Colonic mucosa (tissue), 4 donors: ENCODE measurements at regions not wholly inside any gene's neighbourhood (a gene's known extent, or its start where the extent isn't known, plus 50 kb on each side); places are given as distances from the start of the nearest gene placed in this dataset.

ENCODE experiments used
- DNase-seq: peaks from one replicate; pipeline ENCODE4 v3.0.0-alpha.2; 2020
- H3K27ac ChIP-seq: fragments of 200-600 bp; one replicate; pipeline ENCODE4 v1.8.0; 2021
- H3K27me3 ChIP-seq: fragments of 200-600 bp; one replicate; pipeline ENCODE4 v1.8.0; 2021
- H3K36me3 ChIP-seq: fragments of 200-600 bp; one replicate; pipeline ENCODE4 v1.8.0; 2021
- H3K4me1 ChIP-seq: fragments of 200-600 bp; one replicate; pipeline ENCODE4 v1.8.0; 2021; ENCODE audit warnings: mild to moderate bottlenecking
- H3K4me3 ChIP-seq: fragments of 200-600 bp; one replicate; pipeline ENCODE4 v1.8.0; 2021
- H3K9ac ChIP-seq, 2 donors: one replicate each; pipeline ENCODE4 v1.7.0; 2013; ENCODE audit warnings: control low read depth in 2 of 2, low read depth in 2 of 2, low read length in 2 of 2
- H3K9me3 ChIP-seq: fragments of 200-600 bp; one replicate; pipeline ENCODE4 v1.8.0; 2021
- CTCF ChIP-seq: fragments of 200-600 bp; IDR thresholded peaks from one replicate; pipeline ENCODE4 v1.8.0; 2022; ENCODE audit warnings: antibody characterized with exemption, mild to moderate bottlenecking
- intact Hi-C: fragments of 100-400 bp; cut with DNase I; formaldehyde crosslinking; loops from one replicate; pipeline ENCODE4 v1.14.1; 2022
- donor health status: healthy.
- donor health status: DM: no; HTN: no; CAD: no.
- donor health status: DM: no; HTN: no; CAD: no.

GRCh38 chr4:126047114-126047513 is 732.4 kb downstream of the FAT4 start:
- H3K4me1 ChIP-seq = no peaks in the 10 kb centered on the region
- H3K36me3 ChIP-seq = no peaks in the 10 kb centered on the region
- no peak for TF ChIP-seq CTCF
- intact Hi-C loops = no loop called here
- no peak for DNase-seq
- H3K27me3 ChIP-seq = no peaks in the 10 kb centered on the region
- H3K27ac ChIP-seq = no peak overlapping the region
- H3K9ac ChIP-seq = no peak overlapping the region
- H3K4me3 ChIP-seq = no peak overlapping the region
- H3K9me3 ChIP-seq = no peaks in the 10 kb centered on the region

DNA sequence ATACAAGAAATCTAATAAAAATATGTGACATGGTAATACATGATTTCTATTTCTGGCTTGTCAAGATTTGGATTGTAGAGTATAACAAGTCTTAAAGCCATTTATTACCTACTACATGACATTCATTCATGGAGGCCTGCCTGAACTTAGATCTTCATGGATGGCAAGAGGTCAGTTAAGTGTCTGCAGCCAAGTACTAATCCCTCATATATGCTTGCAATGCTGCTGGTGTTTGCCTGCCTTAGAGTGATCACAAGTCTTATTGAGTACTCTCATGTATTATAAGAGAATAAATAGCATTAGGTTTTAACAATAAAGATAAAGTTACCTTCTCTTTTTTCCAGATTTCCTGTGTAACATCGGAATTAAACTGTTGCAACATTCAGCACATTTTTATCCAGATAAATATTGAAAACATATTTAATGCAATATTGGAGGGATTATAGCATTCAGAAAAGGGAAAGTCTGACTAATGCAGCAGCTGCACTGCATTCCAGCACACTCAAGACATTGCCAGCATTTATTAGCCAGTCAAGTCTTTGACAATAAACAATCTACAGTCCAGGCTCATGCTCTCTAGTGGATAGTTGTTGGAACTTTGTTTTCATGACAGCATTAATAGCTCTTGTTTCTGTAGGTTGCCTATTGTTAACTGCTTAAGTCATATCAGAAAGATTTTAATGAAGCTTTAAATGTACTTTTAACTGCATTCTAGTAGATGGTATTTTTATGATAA is 737.1 kb downstream of the FAT4 start:
- no peak overlapping the region for H3K4me3 ChIP-seq
- H3K9ac ChIP-seq = no peak overlapping the region
- H3K27ac ChIP-seq = no peak overlapping the region
- no peak for TF ChIP-seq CTCF
- H3K4me1 ChIP-seq = no peaks in the 10 kb centered on the region
- intact Hi-C loops = no loop called here
- H3K9me3 ChIP-seq = no peaks in the 10 kb centered on the region
- no peaks in the 10 kb centered on the region for H3K27me3 ChIP-seq
- DNase-seq = no peak
- H3K36me3 ChIP-seq = no peaks in the 10 kb centered on the region

DNA sequence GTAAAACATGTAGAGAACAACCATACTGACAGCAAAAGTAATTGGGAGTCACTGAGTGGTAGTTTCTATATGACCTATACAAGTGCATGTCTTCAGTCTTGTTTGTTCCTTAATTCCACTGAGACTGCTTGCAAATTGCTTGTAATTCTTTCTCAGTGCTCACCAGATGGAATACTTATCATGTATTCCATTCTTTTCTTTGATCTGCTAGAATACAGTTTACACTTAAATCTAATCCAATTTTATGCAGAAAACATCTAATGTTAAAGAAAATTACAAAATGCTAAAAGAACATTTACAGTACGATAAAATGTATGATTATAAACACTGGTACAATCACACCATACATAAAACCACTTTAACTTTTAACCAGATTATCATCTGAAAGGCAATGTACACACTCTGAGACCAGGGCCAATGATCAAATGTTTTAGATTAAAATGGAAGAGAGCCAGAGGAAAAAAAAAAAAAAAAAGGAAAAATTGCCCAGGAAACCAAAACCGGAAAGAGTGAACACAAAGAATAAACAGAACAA is 741.4 kb downstream of the FAT4 start:
- Histone ChIP-seq H3K36me3 (no peaks in the 10 kb centered on the region), H3K27me3 (no peaks in the 10 kb centered on the region), H3K9ac (no peak overlapping the region), H3K4me1 (no peaks in the 10 kb centered on the region), H3K27ac (no peak overlapping the region), H3K4me3 (no peak overlapping the region), H3K9me3 (no peaks in the 10 kb centered on the region)
- intact Hi-C loops = no loop called here
- DNase-seq = no peak
- TF ChIP-seq CTCF = no peak

GRCh38 chr4:126057371-126057770 is 742.6 kb downstream of the FAT4 start:
- no peaks in the 10 kb centered on the region for H3K4me1 ChIP-seq
- H3K9ac ChIP-seq = no peak overlapping the region
- H3K36me3 ChIP-seq = no peaks in the 10 kb centered on the region
- H3K27me3 ChIP-seq = no peaks in the 10 kb centered on the region
- no peak for TF ChIP-seq CTCF
- H3K9me3 ChIP-seq = no peaks in the 10 kb centered on the region
- H3K4me3 ChIP-seq = no peak overlapping the region
- intact Hi-C loops = no loop called here
- no peak overlapping the region for H3K27ac ChIP-seq
- DNase-seq = no peak

DNA sequence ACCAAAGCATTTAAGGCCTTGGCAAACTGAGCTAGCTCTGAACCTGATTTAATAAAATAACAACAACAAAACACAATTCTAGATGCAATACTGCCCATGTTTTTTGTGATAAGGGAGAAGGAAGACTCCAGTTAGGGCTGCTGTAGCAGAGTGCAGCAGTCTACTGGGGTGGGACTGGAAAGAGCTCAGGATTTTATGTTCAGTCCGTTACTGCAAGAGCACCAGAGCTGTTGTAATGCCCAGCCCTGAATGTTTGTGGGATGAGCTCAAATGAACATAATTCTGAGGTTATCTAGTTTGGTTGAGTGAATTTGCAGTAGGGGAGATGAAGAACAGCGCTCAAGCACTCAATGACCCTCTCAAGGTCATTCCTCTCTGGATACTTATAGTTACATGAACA is 743.8 kb downstream of the FAT4 start:
- no peak overlapping the region for H3K4me3 ChIP-seq
- no peaks in the 10 kb centered on the region for H3K9me3 ChIP-seq
- no peaks in the 10 kb centered on the region for H3K36me3 ChIP-seq
- H3K27me3 ChIP-seq = no peaks in the 10 kb centered on the region
- intact Hi-C loops = no loop called here
- no peak overlapping the region for H3K9ac ChIP-seq
- no peak for TF ChIP-seq CTCF
- DNase-seq = no peak
- no peaks in the 10 kb centered on the region for H3K4me1 ChIP-seq
- no peak overlapping the region for H3K27ac ChIP-seq
